Loucy (cell line): ENCODE measurements at regions not wholly inside any gene's neighbourhood (a gene's known extent, or its start where the extent isn't known, plus 50 kb on each side); places are given as distances from the start of the nearest gene placed in this dataset.

Experiments
- H2AFZ ChIP-seq: fragments of 200-600 bp; sonication (generic); 2 replicates; pipeline ENCODE4 v1.6.0; 2016; ENCODE audit warnings: antibody characterized with exemption, mild to moderate bottlenecking, low read length, moderate library complexity
- H3F3A ChIP-seq: fragments of 200-600 bp; 2 replicates; pipeline ENCODE4 v1.6.0; 2016; ENCODE audit warnings: antibody characterized with exemption, low read depth, mild to moderate bottlenecking
- H3K27me3 ChIP-seq: fragments of 200-600 bp; sonication (generic); 2 replicates; pipeline ENCODE4 v1.6.1; 2014; ENCODE audit warnings: low read length, mild to moderate bottlenecking; ENCODE audit not compliant: insufficient read depth, poor library complexity, severe bottlenecking
- H3K36me3 ChIP-seq: fragments of 200-600 bp; sonication (generic); 2 replicates; pipeline ENCODE4 v1.6.1; 2016; ENCODE audit warnings: low read length; ENCODE audit not compliant: insufficient read depth
- H3K4me1 ChIP-seq: fragments of 200-600 bp; sonication (generic); 2 replicates; pipeline ENCODE4 v1.5.1; 2014; ENCODE audit warnings: low read length, mild to moderate bottlenecking; ENCODE audit not compliant: insufficient read depth, poor library complexity, severe bottlenecking
- H3K4me2 ChIP-seq: fragments of 200-600 bp; sonication (generic); 2 replicates; pipeline ENCODE4 v1.6.0; 2014; ENCODE audit warnings: antibody characterized with exemption, low read length, low read depth, mild to moderate bottlenecking; ENCODE audit not compliant: poor library complexity, severe bottlenecking
- H3K4me3 ChIP-seq: fragments of 200-600 bp; sonication (generic); 2 replicates; pipeline ENCODE4 v1.5.1; 2014; ENCODE audit warnings: low read length, mild to moderate bottlenecking, mixed read lengths; ENCODE audit not compliant: poor library complexity, severe bottlenecking
- H3K79me2 ChIP-seq: fragments of 200-600 bp; sonication (generic); 2 replicates; pipeline ENCODE4 v1.6.1; 2014; ENCODE audit warnings: low read length; ENCODE audit not compliant: insufficient read depth
- H3K9ac ChIP-seq: fragments of 200-600 bp; sonication (generic); 2 replicates; pipeline ENCODE4 v1.6.0; 2014; ENCODE audit warnings: mild to moderate bottlenecking, low read depth, low read length, moderate library complexity; ENCODE audit not compliant: poor library complexity, severe bottlenecking
- H3K9me2 ChIP-seq: fragments of 200-600 bp; sonication (generic); replicated peaks from 2 replicates; pipeline ENCODE4 v1.6.1; 2016; ENCODE audit warnings: low read depth, low read length, mixed read lengths
- H3K9me3 ChIP-seq: fragments of 200-600 bp; sonication (generic); 2 replicates; pipeline ENCODE4 v1.6.1; 2014; ENCODE audit warnings: mild to moderate bottlenecking, antibody characterized with exemption, low read length, low read depth; ENCODE audit not compliant: insufficient read depth
- H4K20me1 ChIP-seq: fragments of 200-600 bp; sonication (generic); 2 replicates; pipeline ENCODE4 v1.6.0; 2014; ENCODE audit warnings: antibody characterized with exemption, low read length, mild to moderate bottlenecking; ENCODE audit not compliant: insufficient read depth, poor library complexity, severe bottlenecking
- EZH2phosphoT487 ChIP-seq: fragments of 200-600 bp; IDR thresholded peaks from 2 replicates; pipeline ENCODE4 v1.6.1; 2018; ENCODE audit warnings: antibody characterized with exemption, mild to moderate bottlenecking, moderate library complexity, borderline replicate concordance
- TF ChIP-seq, protein P1 (sequence below): fragments of 200-600 bp; sonication (generic); conservative IDR thresholded peaks from 2 replicates; pipeline ENCODE4 v1.5.1; 2014; ENCODE audit warnings: mild to moderate bottlenecking, antibody characterized with exemption, low read length

GRCh38 chr1:181998858-181999257, 62.7 kb downstream of the ZNF648 start:
- H3K36me3 ChIP-seq = no peaks in the 10 kb centered on the region
- no peaks in the 10 kb centered on the region for H3K4me1 ChIP-seq
- no peaks in the 10 kb centered on the region for H4K20me1 ChIP-seq
- H3K9me2 ChIP-seq = no peaks in the 10 kb centered on the region
- no peak overlapping the region for H3K9ac ChIP-seq
- no peaks in the 10 kb centered on the region for H3K9me3 ChIP-seq
- TF ChIP-seq, protein P1, sequence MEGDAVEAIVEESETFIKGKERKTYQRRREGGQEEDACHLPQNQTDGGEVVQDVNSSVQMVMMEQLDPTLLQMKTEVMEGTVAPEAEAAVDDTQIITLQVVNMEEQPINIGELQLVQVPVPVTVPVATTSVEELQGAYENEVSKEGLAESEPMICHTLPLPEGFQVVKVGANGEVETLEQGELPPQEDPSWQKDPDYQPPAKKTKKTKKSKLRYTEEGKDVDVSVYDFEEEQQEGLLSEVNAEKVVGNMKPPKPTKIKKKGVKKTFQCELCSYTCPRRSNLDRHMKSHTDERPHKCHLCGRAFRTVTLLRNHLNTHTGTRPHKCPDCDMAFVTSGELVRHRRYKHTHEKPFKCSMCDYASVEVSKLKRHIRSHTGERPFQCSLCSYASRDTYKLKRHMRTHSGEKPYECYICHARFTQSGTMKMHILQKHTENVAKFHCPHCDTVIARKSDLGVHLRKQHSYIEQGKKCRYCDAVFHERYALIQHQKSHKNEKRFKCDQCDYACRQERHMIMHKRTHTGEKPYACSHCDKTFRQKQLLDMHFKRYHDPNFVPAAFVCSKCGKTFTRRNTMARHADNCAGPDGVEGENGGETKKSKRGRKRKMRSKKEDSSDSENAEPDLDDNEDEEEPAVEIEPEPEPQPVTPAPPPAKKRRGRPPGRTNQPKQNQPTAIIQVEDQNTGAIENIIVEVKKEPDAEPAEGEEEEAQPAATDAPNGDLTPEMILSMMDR = no peak
- no peak for TF ChIP-seq EZH2phosphoT487
- no peaks in the 10 kb centered on the region for H3K79me2 ChIP-seq
- no peak overlapping the region for H3K4me2 ChIP-seq
- no peak overlapping the region for H2AFZ ChIP-seq
- H3K4me3 ChIP-seq = no peak overlapping the region
- no peaks in the 10 kb centered on the region for H3K27me3 ChIP-seq
- H3F3A ChIP-seq = no peaks in the 10 kb centered on the region

DNA sequence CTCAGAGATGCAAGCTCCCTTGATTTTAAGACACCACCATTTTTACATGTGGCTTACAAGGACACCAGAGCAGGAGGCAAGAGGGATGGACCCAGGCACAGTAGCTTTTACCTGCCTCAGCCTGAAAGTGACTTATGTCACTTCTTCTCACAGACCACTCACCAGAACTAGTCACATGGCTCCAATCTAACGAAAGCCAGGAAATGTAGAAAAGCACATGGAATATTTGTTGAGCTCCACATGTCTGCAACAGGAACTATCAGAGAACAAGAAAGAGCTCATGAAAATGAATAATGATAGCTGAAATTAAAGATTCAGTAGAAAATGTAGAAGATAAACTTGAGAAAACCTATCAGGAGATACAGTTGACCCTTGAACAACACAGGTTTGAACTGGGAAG, 69.4 kb downstream of the ZNF648 start:
- Histone ChIP-seq H2AFZ (no peak overlapping the region), H3K4me3 (no peak overlapping the region), H3K9me2 (no peaks in the 10 kb centered on the region), H3K79me2 (no peaks in the 10 kb centered on the region), H3K4me2 (no peak overlapping the region), H3K36me3 (no peaks in the 10 kb centered on the region), H3K4me1 (no peaks in the 10 kb centered on the region), H3K9me3 (no peaks in the 10 kb centered on the region), H3F3A (no peaks in the 10 kb centered on the region), H4K20me1 (no peaks in the 10 kb centered on the region), H3K27me3 (no peaks in the 10 kb centered on the region), H3K9ac (no peak overlapping the region)
- TF ChIP-seq, protein P1 = no peak
- no peak for TF ChIP-seq EZH2phosphoT487

- TF ChIP-seq, protein P1 = no peak
- TF ChIP-seq EZH2phosphoT487 = no peak
- Histone ChIP-seq H2AFZ (no peak overlapping the region), H3F3A (no peaks in the 10 kb centered on the region)
Observed at GRCh38 chr1:181990728-181991127, 70.8 kb downstream of the ZNF648 start.

More at GRCh38 chr1:181990728-181991127, 70.8 kb downstream of the ZNF648 start:
- H3K9ac ChIP-seq = no peak overlapping the region
- H3K9me2 ChIP-seq = no peaks in the 10 kb centered on the region
- no peaks in the 10 kb centered on the region for H4K20me1 ChIP-seq
- no peaks in the 10 kb centered on the region for H3K4me1 ChIP-seq
- no peak overlapping the region for H3K4me3 ChIP-seq
- H3K27me3 ChIP-seq = no peaks in the 10 kb centered on the region
- no peaks in the 10 kb centered on the region for H3K36me3 ChIP-seq
- no peak overlapping the region for H3K4me2 ChIP-seq
- H3K9me3 ChIP-seq = no peaks in the 10 kb centered on the region
- no peaks in the 10 kb centered on the region for H3K79me2 ChIP-seq
